Hematopoietic multipotent progenitor cell treated with erythropoietin and hydrocortisone succinate and interleukin-3 and kit ligand, for 6 days (in vitro differentiated cells): ENCODE measurements at regions not wholly inside any gene's neighbourhood (a gene's known extent, or its start where the extent isn't known, plus 50 kb on each side); places are given as distances from the start of the nearest gene placed in this dataset.

Source experiments
- DNase-seq: peaks from one replicate; pipeline ENCODE4 v3.0.0-alpha.2; 2015

GRCh38 chr4:183853548-183853940 lies 51.6 kb upstream of the STOX2 start:
- no peak for DNase-seq
